HL-60 (cell line): ENCODE measurements at regions not wholly inside any gene's neighbourhood (a gene's known extent, or its start where the extent isn't known, plus 50 kb on each side); places are given as distances from the start of the nearest gene placed in this dataset.

ENCODE experiments used
- DNase-seq, 2 experiments: peaks; one replicate each; pipeline ENCODE4 v3.0.0-alpha.2; 2010 to 2020; ENCODE audit warnings: low read depth in 1 of 2, low spot score in 1 of 2
- H3K27ac ChIP-seq: fragments of 250-450 bp; sonication (Bioruptor Pico); replicated peaks from 2 replicates; pipeline ENCODE4 v1.5.1; 2020; ENCODE audit warnings: mild to moderate bottlenecking, moderate library complexity
- H3K27me3 ChIP-seq: fragments of 250-450 bp; sonication (Bioruptor Pico); 2 replicates; pipeline ENCODE4 v1.5.1; 2021; ENCODE audit warnings: mild to moderate bottlenecking, moderate library complexity; ENCODE audit not compliant: insufficient read depth, poor library complexity, severe bottlenecking
- H3K4me3 ChIP-seq: replicated peaks from 2 replicates; pipeline ENCODE4 v1.5.1; 2011; ENCODE audit warnings: mild to moderate bottlenecking, control low read depth, low read length; ENCODE audit not compliant: insufficient read depth
- CTCF ChIP-seq: IDR thresholded peaks from one replicate; pipeline ENCODE4 v1.5.1; 2011; ENCODE audit warnings: low read length, control low read depth, inconsistent platforms; ENCODE audit not compliant: insufficient read depth
- GABPA ChIP-seq: IDR thresholded peaks from 2 replicates; pipeline ENCODE4 v1.6.1; 2012; ENCODE audit warnings: low read depth
- POLR2AphosphoS5 ChIP-seq: IDR thresholded peaks from 2 replicates; pipeline ENCODE4 v1.6.1; 2012; ENCODE audit warnings: low read depth
- REST ChIP-seq: IDR thresholded peaks from 2 replicates; pipeline ENCODE4 v1.6.1; 2012; ENCODE audit warnings: low read depth; ENCODE audit not compliant: insufficient replicate concordance
- SPI1 ChIP-seq: IDR thresholded peaks from 2 replicates; pipeline ENCODE4 v1.6.1; 2012; ENCODE audit warnings: low read depth, mild to moderate bottlenecking, borderline replicate concordance

- TF ChIP-seq POLR2AphosphoS5 = no peak
- TF ChIP-seq GABPA = no peak
- no peak for TF ChIP-seq REST
- TF ChIP-seq SPI1 = no peak
- TF ChIP-seq CTCF = no peak
- DNase-seq = no peak
- Histone ChIP-seq H3K27ac (no peak overlapping the region), H3K4me3 (no peak overlapping the region), H3K27me3 (no peaks in the 10 kb centered on the region)
These were observed 321.1 kb upstream of the SALL3 start for GRCh38 chr18:78658531-78658930.

- no peak for TF ChIP-seq POLR2AphosphoS5
- no peak for TF ChIP-seq CTCF
- no peak for TF ChIP-seq REST
- TF ChIP-seq GABPA = no peak
- TF ChIP-seq SPI1 = no peak
- Histone ChIP-seq H3K27ac (no peak overlapping the region), H3K27me3 (no peaks in the 10 kb centered on the region), H3K4me3 (no peak overlapping the region)
- no peak for DNase-seq
These were observed 320.6 kb upstream of the SALL3 start for GRCh38 chr18:78659057-78659456.

DNA sequence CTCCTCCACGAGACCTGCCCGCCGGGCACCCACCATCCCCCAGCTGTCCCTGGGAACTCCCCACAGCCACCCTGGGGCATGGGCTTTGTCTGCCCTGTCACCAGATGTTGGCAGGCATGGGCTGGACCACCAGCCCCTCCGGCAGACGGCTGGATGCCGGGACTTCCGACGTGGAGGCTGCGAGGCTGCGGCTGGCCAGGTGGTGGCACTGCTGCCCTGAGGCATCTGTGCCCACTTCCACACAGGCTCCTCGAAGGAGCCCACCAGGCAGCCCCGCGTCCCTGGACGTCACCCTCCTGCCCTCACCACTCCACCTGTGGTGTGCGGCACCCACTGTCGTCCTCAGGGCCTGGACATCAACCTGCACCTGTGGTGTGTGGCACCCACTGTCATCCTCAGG is 319.9 kb upstream of the SALL3 start:
- H3K27me3 ChIP-seq = no peaks in the 10 kb centered on the region
- DNase-seq = no peak
- H3K27ac ChIP-seq = no peak overlapping the region

More for the DNA sequence above, 319.9 kb upstream of the SALL3 start:
- no peak overlapping the region for H3K4me3 ChIP-seq
- TF ChIP-seq GABPA (no peak), CTCF (peak; percentile 40)
